ENCODE measurements at regions not wholly inside any gene's neighbourhood (a gene's known extent, or its start where the extent isn't known, plus 50 kb on each side); places are given as distances from the start of the nearest gene placed in this dataset.

DNA sequence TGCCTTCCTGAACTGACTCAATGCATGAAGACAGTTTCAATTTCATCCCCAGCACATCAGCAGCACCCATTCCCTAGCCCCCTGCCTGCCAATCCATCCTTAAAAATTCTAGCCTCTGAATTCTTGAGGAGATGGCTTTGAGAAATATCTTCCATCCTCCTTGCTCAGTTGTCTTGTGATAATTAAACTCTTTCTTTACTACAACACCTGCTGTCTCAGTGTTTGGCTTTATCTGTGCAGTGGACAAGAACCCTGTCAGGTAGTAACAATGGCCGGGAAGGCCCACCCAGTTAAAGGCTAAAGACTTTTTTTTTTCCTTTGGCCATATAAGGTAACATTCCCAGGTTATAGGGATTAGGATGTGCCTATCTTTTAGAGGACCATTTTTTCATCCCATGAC, 114.4 kb upstream of the NAP1L1 start:
- POLR2A ChIA-PET = no interaction called here
- peaks cover 22% of the 10 kb centered on the region for H3K9me3 Mint-ChIP-seq
- peaks cover 0 to 31% of the 10 kb centered on the region in 2 experiments for H3K9me3 ChIP-seq (ENCODE audit: control insufficient read depth in 1 of 2, insufficient read depth in 1 of 2, low read length in 2 of 2)
- TF ChIP-seq, protein P1, sequence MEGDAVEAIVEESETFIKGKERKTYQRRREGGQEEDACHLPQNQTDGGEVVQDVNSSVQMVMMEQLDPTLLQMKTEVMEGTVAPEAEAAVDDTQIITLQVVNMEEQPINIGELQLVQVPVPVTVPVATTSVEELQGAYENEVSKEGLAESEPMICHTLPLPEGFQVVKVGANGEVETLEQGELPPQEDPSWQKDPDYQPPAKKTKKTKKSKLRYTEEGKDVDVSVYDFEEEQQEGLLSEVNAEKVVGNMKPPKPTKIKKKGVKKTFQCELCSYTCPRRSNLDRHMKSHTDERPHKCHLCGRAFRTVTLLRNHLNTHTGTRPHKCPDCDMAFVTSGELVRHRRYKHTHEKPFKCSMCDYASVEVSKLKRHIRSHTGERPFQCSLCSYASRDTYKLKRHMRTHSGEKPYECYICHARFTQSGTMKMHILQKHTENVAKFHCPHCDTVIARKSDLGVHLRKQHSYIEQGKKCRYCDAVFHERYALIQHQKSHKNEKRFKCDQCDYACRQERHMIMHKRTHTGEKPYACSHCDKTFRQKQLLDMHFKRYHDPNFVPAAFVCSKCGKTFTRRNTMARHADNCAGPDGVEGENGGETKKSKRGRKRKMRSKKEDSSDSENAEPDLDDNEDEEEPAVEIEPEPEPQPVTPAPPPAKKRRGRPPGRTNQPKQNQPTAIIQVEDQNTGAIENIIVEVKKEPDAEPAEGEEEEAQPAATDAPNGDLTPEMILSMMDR (IDR thresholded peaks at IDR 0.05) = no peak
- no peaks in the 10 kb centered on the region for H3K4me1 ChIP-seq (ENCODE audit: insufficient read depth, low read length)
- no peaks in the 10 kb centered on the region for H3K4me1 Mint-ChIP-seq (ENCODE audit: low read depth)
- DNase-seq = no peak
- no peak overlapping the region for H3K4me3 Mint-ChIP-seq
- H3K4me3 ChIP-seq (ENCODE audit: low read length) = no peak overlapping the region
- intact Hi-C loops (cut with DNase I, micrococcal nuclease) = no loop called here
- H3K27me3 ChIP-seq (ENCODE audit: control insufficient read depth in 1 of 2, insufficient read depth in 2 of 2, low read length in 2 of 2) = no peaks in the 10 kb centered on the region
- ATAC-seq (ENCODE audit: poor library complexity) = no peak
- H3K27ac ChIP-seq (ENCODE audit: low read depth in 1 of 2, low read length in 2 of 2) = no peak overlapping the region
- no peak overlapping the region for H3K27ac Mint-ChIP-seq
- CTCF ChIA-PET = no interaction called here
- no peaks in the 10 kb centered on the region for H3K36me3 ChIP-seq (ENCODE audit: insufficient read depth, low read length)
- H3K36me3 Mint-ChIP-seq (ENCODE audit: low read depth) = no peaks in the 10 kb centered on the region
- peaks cover 11% of the 10 kb centered on the region for H3K27me3 Mint-ChIP-seq

DNA sequence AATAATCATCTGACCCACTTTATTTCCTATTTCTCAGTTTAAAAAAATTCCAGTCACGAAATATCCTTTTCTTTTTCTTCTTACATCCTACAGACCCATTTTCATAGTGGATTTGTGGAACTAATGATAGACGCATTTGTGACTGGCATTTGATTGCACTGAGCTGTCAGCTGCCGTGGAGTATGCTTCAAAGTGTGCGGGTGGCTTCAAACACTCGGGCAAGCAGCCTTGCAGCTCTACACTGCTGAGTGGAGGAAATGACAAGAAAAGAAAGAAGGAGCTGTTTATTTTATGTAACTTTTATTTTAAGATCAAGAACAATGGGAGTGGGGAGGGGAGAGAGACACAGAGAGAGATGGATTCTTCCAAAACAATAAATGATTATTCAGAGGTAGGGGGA, 112.8 kb upstream of the NAP1L1 start:
- Mint-ChIP-seq H3K27me3 (peaks cover 7% of the 10 kb centered on the region), H3K9me3 (peaks cover 18% of the 10 kb centered on the region), H3K36me3 (ENCODE audit: low read depth) (no peaks in the 10 kb centered on the region), H3K27ac (no peak overlapping the region), H3K4me3 (no peak overlapping the region), H3K4me1 (ENCODE audit: low read depth) (no peaks in the 10 kb centered on the region)
- Histone ChIP-seq H3K4me3 (ENCODE audit: low read length) (no peak overlapping the region), H3K9me3 (ENCODE audit: control insufficient read depth in 1 of 2, insufficient read depth in 1 of 2, low read length in 2 of 2) (peaks cover 0 to 25% of the 10 kb centered on the region in 2 experiments), H3K27me3 (ENCODE audit: control insufficient read depth in 1 of 2, insufficient read depth in 2 of 2, low read length in 2 of 2) (no peaks in the 10 kb centered on the region), H3K36me3 (ENCODE audit: insufficient read depth, low read length) (no peaks in the 10 kb centered on the region), H3K27ac (ENCODE audit: low read depth in 1 of 2, low read length in 2 of 2) (no peak overlapping the region), H3K4me1 (ENCODE audit: insufficient read depth, low read length) (no peaks in the 10 kb centered on the region)
- intact Hi-C loops (cut with DNase I, micrococcal nuclease) = no loop called here
- ChIA-PET POLR2A (no interaction called here), CTCF (no interaction called here)
- TF ChIP-seq, protein P1 (IDR thresholded peaks at IDR 0.05) = no peak
- no peak for ATAC-seq (ENCODE audit: poor library complexity)
- DNase-seq = no peak

DNA sequence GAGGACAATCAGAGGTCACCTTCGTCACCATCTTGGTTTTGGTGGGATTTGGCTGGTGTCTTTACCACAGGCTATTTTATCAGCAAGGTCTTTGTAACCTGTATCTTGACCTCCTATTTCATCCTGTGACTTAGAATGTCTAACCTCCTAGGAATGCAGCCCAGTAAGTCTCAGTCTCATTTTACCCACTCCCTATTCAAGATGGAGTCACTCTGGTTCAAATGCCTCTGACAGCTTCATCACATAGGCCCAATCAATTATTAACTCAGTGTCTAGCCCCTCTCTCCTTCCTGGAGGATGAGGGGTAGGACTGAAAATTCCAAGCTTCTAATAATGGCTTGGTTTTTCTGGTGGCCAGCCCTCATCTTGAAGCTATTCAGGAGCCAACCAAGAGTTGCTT, 111.4 kb upstream of the NAP1L1 start:
- H3K9me3 ChIP-seq (ENCODE audit: control insufficient read depth in 1 of 2, insufficient read depth in 1 of 2, low read length in 2 of 2) = peaks cover 0 to 24% of the 10 kb centered on the region in 2 experiments
- Mint-ChIP-seq H3K4me3 (no peak overlapping the region), H3K27me3 (no peaks in the 10 kb centered on the region), H3K9me3 (peaks cover 16% of the 10 kb centered on the region), H3K4me1 (ENCODE audit: low read depth) (no peaks in the 10 kb centered on the region), H3K27ac (no peak overlapping the region), H3K36me3 (ENCODE audit: low read depth) (no peaks in the 10 kb centered on the region)
- intact Hi-C loops (cut with DNase I, micrococcal nuclease) = no loop called here
- TF ChIP-seq, protein P1 (IDR thresholded peaks at IDR 0.05) = no peak
- no peak for ATAC-seq (ENCODE audit: poor library complexity)
- H3K36me3 ChIP-seq (ENCODE audit: insufficient read depth, low read length) = no peaks in the 10 kb centered on the region
- H3K4me3 ChIP-seq (ENCODE audit: low read length) = no peak overlapping the region
- ChIA-PET POLR2A (no interaction called here), CTCF (no interaction called here)
- H3K27me3 ChIP-seq (ENCODE audit: control insufficient read depth in 1 of 2, insufficient read depth in 2 of 2, low read length in 2 of 2) = no peaks in the 10 kb centered on the region
- no peak overlapping the region for H3K27ac ChIP-seq (ENCODE audit: low read depth in 1 of 2, low read length in 2 of 2)
- H3K4me1 ChIP-seq (ENCODE audit: insufficient read depth, low read length) = no peaks in the 10 kb centered on the region
- DNase-seq = no peak
